GM18507 (cell line): ENCODE measurements at regions not wholly inside any gene's neighbourhood (a gene's known extent, or its start where the extent isn't known, plus 50 kb on each side); places are given as distances from the start of the nearest gene placed in this dataset.
A peak's percentile ranks its signal among the peaks of the same experiment; 100 is the strongest.
"Not testable (repeated sequence)": the region's sequence is repeated elsewhere in the genome, so short reads cannot be mapped to it uniquely, and the experiment has no call there.

Experiments used
- DNase-seq: peaks from one replicate; pipeline ENCODE4 v3.0.0; 2011; ENCODE audit warnings: low read depth; ENCODE audit not compliant: insufficient read length; ENCODE audit errors: extremely low spot score
- FAIRE-seq: peaks from 2 replicates; lab custom pipeline; 2011; peaks lifted over from hg19 to GRCh38; lab: Jason Lieb, UNC

- DNase-seq (no peak), FAIRE-seq (no peak)
Measured at GRCh38 chr18:51321696-51322095, 124.2 kb upstream of the MEX3C start.

GRCh38 chr18:51323961-51324360, 126.5 kb upstream of the MEX3C start:
- FAIRE-seq (no peak), DNase-seq (no peak)

- no peak for DNase-seq
- no peak for FAIRE-seq
Measured at GRCh38 chr18:51330148-51330547, 132.7 kb upstream of the MEX3C start.

GRCh38 chr18:51330739-51331138, 133.3 kb upstream of the MEX3C start:
- no peak for FAIRE-seq
- no peak for DNase-seq

GRCh38 chr18:51337406-51337805, 139.9 kb upstream of the MEX3C start:
- FAIRE-seq = no peak
- DNase-seq = no peak

GRCh38 chr18:51339856-51340255, 142.4 kb upstream of the MEX3C start:
- DNase-seq (no peak), FAIRE-seq (no peak)

GRCh38 chr18:51340332-51340731, 142.9 kb upstream of the MEX3C start:
- no peak for FAIRE-seq
- no peak for DNase-seq

- FAIRE-seq = no peak
- no peak for DNase-seq
Measured at GRCh38 chr18:51342815-51343214, 145.3 kb upstream of the MEX3C start.

- FAIRE-seq = no peak
- DNase-seq = no peak
Measured at GRCh38 chr18:51345848-51346391, 148.4 kb upstream of the MEX3C start.

GRCh38 chr18:51346404-51346803, 148.9 kb upstream of the MEX3C start:
- FAIRE-seq = no peak

GRCh38 chr18:51350081-51350480, 152.6 kb upstream of the MEX3C start:
- FAIRE-seq = no peak
- DNase-seq = no peak

More at GRCh38 chr18:51346404-51346803, 148.9 kb upstream of the MEX3C start:
- no peak for DNase-seq

GRCh38 chr18:51355841-51356240, 158.4 kb upstream of the MEX3C start:
- no peak for FAIRE-seq
- no peak for DNase-seq

GRCh38 chr18:51360301-51360700, 162.8 kb upstream of the MEX3C start:
- not testable (repeated sequence) for FAIRE-seq, DNase-seq

GRCh38 chr18:51361130-51361860, 163.8 kb upstream of the MEX3C start:
- DNase-seq (no peak), FAIRE-seq (peak; percentile 74)

- no peak for DNase-seq
- no peak for FAIRE-seq
Measured at GRCh38 chr18:51363384-51363783, 165.9 kb upstream of the MEX3C start.

- no peak for FAIRE-seq
- no peak for DNase-seq
Measured at GRCh38 chr18:51370996-51371395, 173.5 kb upstream of the MEX3C start.

GRCh38 chr18:51371929-51372328, 174.4 kb upstream of the MEX3C start:
- no peak for FAIRE-seq
- no peak for DNase-seq

GRCh38 chr18:51382081-51382480, 184.6 kb upstream of the MEX3C start:
- FAIRE-seq = no peak
- DNase-seq = no peak

- DNase-seq (no peak), FAIRE-seq (no peak)
Measured at GRCh38 chr18:51383116-51383515, 185.6 kb upstream of the MEX3C start.

- FAIRE-seq = no peak
- no peak for DNase-seq
Measured at GRCh38 chr18:51383711-51384110, 186.2 kb upstream of the MEX3C start.

GRCh38 chr18:51385270-51385669, 187.8 kb upstream of the MEX3C start:
- DNase-seq = no peak
- FAIRE-seq = no peak
